ENCODE measurements at regions not wholly inside any gene's neighbourhood (a gene's known extent, or its start where the extent isn't known, plus 50 kb on each side); places are given as distances from the start of the nearest gene placed in this dataset.
A peak's percentile ranks its signal among the peaks of the same experiment; 100 is the strongest.
"Not testable (repeated sequence)": the region's sequence is repeated elsewhere in the genome, so short reads cannot be mapped to it uniquely, and the experiment has no call there.

- Histone ChIP-seq H3K36me3 (ENCODE audit: control insufficient read depth in 2 of 2, insufficient read depth in 2 of 2, low read length in 1 of 2) (no peaks in the 10 kb centered on the region), H3K4me3 (ENCODE audit: low read length in 2 of 2) (no peak overlapping the region), H3K4me1 (ENCODE audit: control insufficient read depth in 2 of 2, insufficient read depth in 2 of 2, low read length in 2 of 2) (no peaks in the 10 kb centered on the region), H3K27me3 (ENCODE audit: control insufficient read depth in 2 of 2, insufficient read depth in 1 of 2, low read length in 1 of 2) (no peaks in the 10 kb centered on the region), H3K9me3 (ENCODE audit: control insufficient read depth in 2 of 2, insufficient read depth in 1 of 2, low read length in 1 of 2) (no peaks in the 10 kb centered on the region), H3K27ac (ENCODE audit: low read depth in 1 of 2, low read length in 1 of 2) (no peak overlapping the region)
- no peak for DNase-seq (ENCODE audit: low read depth in 6 of 9, low spot score in 9 of 9)
- WGBS = 93% methylated on average over 1 of the region's 1 CpG
These were observed 138.3 kb upstream of the PTPRG start for GRCh38 chr3:61422945-61423673.

GRCh38 chr3:61425356-61425755, 136.0 kb upstream of the PTPRG start:
- H3K27me3 ChIP-seq (ENCODE audit: control insufficient read depth in 2 of 2, insufficient read depth in 1 of 2, low read length in 1 of 2) = no peaks in the 10 kb centered on the region
- H3K27ac ChIP-seq (ENCODE audit: low read depth in 1 of 2, low read length in 1 of 2) = no peak overlapping the region
- DNase-seq (ENCODE audit: low read depth in 6 of 9, low spot score in 9 of 9) = no peak
- H3K4me1 ChIP-seq (ENCODE audit: control insufficient read depth in 2 of 2, insufficient read depth in 2 of 2, low read length in 2 of 2) = no peaks in the 10 kb centered on the region
- no peaks in the 10 kb centered on the region for H3K36me3 ChIP-seq (ENCODE audit: control insufficient read depth in 2 of 2, insufficient read depth in 2 of 2, low read length in 1 of 2)
- H3K9me3 ChIP-seq (ENCODE audit: control insufficient read depth in 2 of 2, insufficient read depth in 1 of 2, low read length in 1 of 2) = no peaks in the 10 kb centered on the region
- WGBS = 96% methylated on average over 4 of the region's 4 CpGs
- H3K4me3 ChIP-seq (ENCODE audit: low read length in 2 of 2) = no peak overlapping the region

GRCh38 chr3:61429106-61429505, 132.3 kb upstream of the PTPRG start:
- no peaks in the 10 kb centered on the region for H3K27me3 ChIP-seq (ENCODE audit: control insufficient read depth in 2 of 2, insufficient read depth in 1 of 2, low read length in 1 of 2)
- H3K9me3 ChIP-seq (ENCODE audit: control insufficient read depth in 2 of 2, insufficient read depth in 1 of 2, low read length in 1 of 2) = no peaks in the 10 kb centered on the region
- no peak overlapping the region for H3K4me3 ChIP-seq (ENCODE audit: low read length in 2 of 2)
- no peaks in the 10 kb centered on the region for H3K36me3 ChIP-seq (ENCODE audit: control insufficient read depth in 2 of 2, insufficient read depth in 2 of 2, low read length in 1 of 2)
- DNase-seq (ENCODE audit: low read depth in 6 of 9, low spot score in 9 of 9) = no peak
- WGBS = 94% methylated on average over 12 of the region's 12 CpGs
- no peak overlapping the region for H3K27ac ChIP-seq (ENCODE audit: low read depth in 1 of 2, low read length in 1 of 2)
- no peaks in the 10 kb centered on the region for H3K4me1 ChIP-seq (ENCODE audit: control insufficient read depth in 2 of 2, insufficient read depth in 2 of 2, low read length in 2 of 2)

- WGBS = 91% methylated on average over 19 of the region's 28 CpGs
- not testable (repeated sequence) for H3K36me3 ChIP-seq (ENCODE audit: control insufficient read depth in 2 of 2, insufficient read depth in 2 of 2, low read length in 1 of 2); H3K27me3 ChIP-seq (ENCODE audit: control insufficient read depth in 2 of 2, insufficient read depth in 1 of 2, low read length in 1 of 2); H3K4me1 ChIP-seq (ENCODE audit: control insufficient read depth in 2 of 2, insufficient read depth in 2 of 2, low read length in 2 of 2); H3K27ac ChIP-seq (ENCODE audit: low read depth in 1 of 2, low read length in 1 of 2); H3K4me3 ChIP-seq (ENCODE audit: low read length in 2 of 2); H3K9me3 ChIP-seq (ENCODE audit: control insufficient read depth in 2 of 2, insufficient read depth in 1 of 2, low read length in 1 of 2); DNase-seq (ENCODE audit: low read depth in 6 of 9, low spot score in 9 of 9)
These were observed 126.5 kb upstream of the PTPRG start for GRCh38 chr3:61434901-61435300.

- not testable (repeated sequence) for H3K4me3 ChIP-seq (ENCODE audit: low read length in 2 of 2); H3K27me3 ChIP-seq (ENCODE audit: control insufficient read depth in 2 of 2, insufficient read depth in 1 of 2, low read length in 1 of 2); H3K4me1 ChIP-seq (ENCODE audit: control insufficient read depth in 2 of 2, insufficient read depth in 2 of 2, low read length in 2 of 2); H3K36me3 ChIP-seq (ENCODE audit: control insufficient read depth in 2 of 2, insufficient read depth in 2 of 2, low read length in 1 of 2); H3K9me3 ChIP-seq (ENCODE audit: control insufficient read depth in 2 of 2, insufficient read depth in 1 of 2, low read length in 1 of 2); H3K27ac ChIP-seq (ENCODE audit: low read depth in 1 of 2, low read length in 1 of 2); DNase-seq (ENCODE audit: low read depth in 6 of 9, low spot score in 9 of 9)
- WGBS = 97% methylated on average over 20 of the region's 20 CpGs
These were observed 126.0 kb upstream of the PTPRG start for GRCh38 chr3:61435361-61435760.

- H3K27ac ChIP-seq (ENCODE audit: low read depth in 1 of 2, low read length in 1 of 2) = no peak overlapping the region
- peaks cover 0 to 3% of the 10 kb centered on the region in 2 donors for H3K9me3 ChIP-seq (ENCODE audit: control insufficient read depth in 2 of 2, insufficient read depth in 1 of 2, low read length in 1 of 2)
- no peaks in the 10 kb centered on the region for H3K27me3 ChIP-seq (ENCODE audit: control insufficient read depth in 2 of 2, insufficient read depth in 1 of 2, low read length in 1 of 2)
- no peaks in the 10 kb centered on the region for H3K36me3 ChIP-seq (ENCODE audit: control insufficient read depth in 2 of 2, insufficient read depth in 2 of 2, low read length in 1 of 2)
- WGBS = 86% methylated on average over 3 of the region's 3 CpGs
- H3K4me3 ChIP-seq (ENCODE audit: low read length in 2 of 2) = no peak overlapping the region
- no peaks in the 10 kb centered on the region for H3K4me1 ChIP-seq (ENCODE audit: control insufficient read depth in 2 of 2, insufficient read depth in 2 of 2, low read length in 2 of 2)
- DNase-seq (ENCODE audit: low read depth in 6 of 9, low spot score in 9 of 9) = no peak
These were observed 122.9 kb upstream of the PTPRG start for GRCh38 chr3:61438253-61439121.

GRCh38 chr3:61439122-61439458, 122.3 kb upstream of the PTPRG start:
- DNase-seq (ENCODE audit: low read depth in 6 of 9, low spot score in 9 of 9) = peak in 1 of 9 donors; percentile 1
- H3K27ac ChIP-seq (ENCODE audit: low read depth in 1 of 2, low read length in 1 of 2) = no peak overlapping the region
- H3K4me3 ChIP-seq (ENCODE audit: low read length in 2 of 2) = no peak overlapping the region
- no peaks in the 10 kb centered on the region for H3K4me1 ChIP-seq (ENCODE audit: control insufficient read depth in 2 of 2, insufficient read depth in 2 of 2, low read length in 2 of 2)
- peaks cover 0 to 3% of the 10 kb centered on the region in 2 donors for H3K9me3 ChIP-seq (ENCODE audit: control insufficient read depth in 2 of 2, insufficient read depth in 1 of 2, low read length in 1 of 2)
- no peaks in the 10 kb centered on the region for H3K27me3 ChIP-seq (ENCODE audit: control insufficient read depth in 2 of 2, insufficient read depth in 1 of 2, low read length in 1 of 2)
- 89% methylated on average over 3 of the region's 3 CpGs for WGBS
- no peaks in the 10 kb centered on the region for H3K36me3 ChIP-seq (ENCODE audit: control insufficient read depth in 2 of 2, insufficient read depth in 2 of 2, low read length in 1 of 2)

GRCh38 chr3:61442696-61443095, 118.7 kb upstream of the PTPRG start:
- DNase-seq (ENCODE audit: low read depth in 6 of 9, low spot score in 9 of 9) = no peak
- Histone ChIP-seq H3K27me3 (ENCODE audit: control insufficient read depth in 2 of 2, insufficient read depth in 1 of 2, low read length in 1 of 2) (no peaks in the 10 kb centered on the region), H3K9me3 (ENCODE audit: control insufficient read depth in 2 of 2, insufficient read depth in 1 of 2, low read length in 1 of 2) (no peaks in the 10 kb centered on the region), H3K27ac (ENCODE audit: low read depth in 1 of 2, low read length in 1 of 2) (no peak overlapping the region), H3K36me3 (ENCODE audit: control insufficient read depth in 2 of 2, insufficient read depth in 2 of 2, low read length in 1 of 2) (no peaks in the 10 kb centered on the region), H3K4me1 (ENCODE audit: control insufficient read depth in 2 of 2, insufficient read depth in 2 of 2, low read length in 2 of 2) (no peaks in the 10 kb centered on the region), H3K4me3 (ENCODE audit: low read length in 2 of 2) (no peak overlapping the region)
- 98% methylated on average over 3 of the region's 3 CpGs for WGBS

- DNase-seq (ENCODE audit: low read depth in 6 of 9, low spot score in 9 of 9) = no peak
- no peaks in the 10 kb centered on the region for H3K4me1 ChIP-seq (ENCODE audit: control insufficient read depth in 2 of 2, insufficient read depth in 2 of 2, low read length in 2 of 2)
- no peak overlapping the region for H3K27ac ChIP-seq (ENCODE audit: low read depth in 1 of 2, low read length in 1 of 2)
- H3K9me3 ChIP-seq (ENCODE audit: control insufficient read depth in 2 of 2, insufficient read depth in 1 of 2, low read length in 1 of 2) = no peaks in the 10 kb centered on the region
- no peaks in the 10 kb centered on the region for H3K36me3 ChIP-seq (ENCODE audit: control insufficient read depth in 2 of 2, insufficient read depth in 2 of 2, low read length in 1 of 2)
- no peak overlapping the region for H3K4me3 ChIP-seq (ENCODE audit: low read length in 2 of 2)
- no peaks in the 10 kb centered on the region for H3K27me3 ChIP-seq (ENCODE audit: control insufficient read depth in 2 of 2, insufficient read depth in 1 of 2, low read length in 1 of 2)
These were observed 117.5 kb upstream of the PTPRG start for GRCh38 chr3:61443886-61444285.

Measured in thymus (tissue), 11 donors.